A673 (cell line): ENCODE measurements at regions not wholly inside any gene's neighbourhood (a gene's known extent, or its start where the extent isn't known, plus 50 kb on each side); places are given as distances from the start of the nearest gene placed in this dataset.

Experiments used
- BruUV-seq: library from RNA; stranded (reverse); fragments of 400-500 nt; replicated peaks from 2 replicates; lab custom pipeline; 2021; lab: Mats Ljungman, UMichigan
- CTCF ChIA-PET: fragments of 300-600 bp; sonication (Branson Sonifier 250); formaldehyde crosslinking; loops from one replicate; lab custom pipeline; 2022; ENCODE audit warnings: antibody characterized with exemption; lab: Charles Lee
- POLR2A ChIA-PET: fragments of 300-600 bp; sonication (Branson Sonifier 250); formaldehyde crosslinking; loops from one replicate; lab custom pipeline; 2022; ENCODE audit warnings: antibody characterized with exemption; ENCODE audit not compliant: low non-redundant PET; lab: Charles Lee
- DNase-seq: peaks from one replicate; pipeline ENCODE4 v3.0.0-alpha.2; 2015; ENCODE audit warnings: low spot score
- H3K27ac ChIP-seq: fragments of 200-600 bp; sonication (generic); 2 replicates; pipeline ENCODE4 v1.5.1; 2016; ENCODE audit warnings: mixed run types, low read depth, mild to moderate bottlenecking, mixed read lengths, antibody characterized with exemption, low read length; ENCODE audit not compliant: poor library complexity, severe bottlenecking
- H3K27me3 ChIP-seq: fragments of 200-600 bp; sonication (generic); replicated peaks from 2 replicates; pipeline ENCODE4 v1.6.1; 2017; ENCODE audit warnings: mixed run types, low read depth, mild to moderate bottlenecking, mixed read lengths, antibody characterized with exemption, low read length; ENCODE audit not compliant: insufficient read depth, poor library complexity
- H3K36me3 ChIP-seq: fragments of 200-600 bp; sonication (generic); 2 replicates; pipeline ENCODE4 v1.6.1; 2016; ENCODE audit warnings: mixed run types, mild to moderate bottlenecking, mixed read lengths, antibody characterized with exemption, low read length; ENCODE audit not compliant: insufficient read depth, poor library complexity, severe bottlenecking
- H3K4me1 ChIP-seq: fragments of 200-600 bp; sonication (generic); 2 replicates; pipeline ENCODE4 v1.6.1; 2017; ENCODE audit warnings: mixed run types, mild to moderate bottlenecking, mixed read lengths, antibody characterized with exemption, low read length; ENCODE audit not compliant: insufficient read depth, poor library complexity, severe bottlenecking
- H3K4me3 ChIP-seq: fragments of 200-600 bp; sonication (generic); 2 replicates; pipeline ENCODE4 v1.5.1; 2016; ENCODE audit warnings: low read depth, mixed run types, mild to moderate bottlenecking, mixed read lengths, low read length; ENCODE audit not compliant: poor library complexity, severe bottlenecking
- H3K9me3 ChIP-seq: fragments of 200-600 bp; sonication (generic); 2 replicates; pipeline ENCODE4 v1.6.1; 2016; ENCODE audit warnings: mixed run types, low read depth, mild to moderate bottlenecking, mixed read lengths, antibody characterized with exemption, low read length; ENCODE audit not compliant: poor library complexity, severe bottlenecking
- CTCF ChIP-seq: fragments of 300-800, 200-600 bp; sonication (generic); conservative IDR thresholded peaks from 2 replicates; pipeline ENCODE4 v1.5.1; 2017; ENCODE audit warnings: low read depth, mild to moderate bottlenecking, antibody characterized with exemption, low read length, moderate library complexity, mixed read lengths
- EZH2 ChIP-seq: fragments of 200-600 bp; sonication (generic); IDR thresholded peaks from 2 replicates; pipeline ENCODE4 v1.6.1; 2017; ENCODE audit warnings: borderline replicate concordance, low read depth, mild to moderate bottlenecking, mixed read lengths, antibody characterized with exemption, low read length; ENCODE audit not compliant: poor library complexity, severe bottlenecking
- intact Hi-C: fragments of 100-400 bp; cut with micrococcal nuclease; formaldehyde crosslinking; loops from one replicate; pipeline ENCODE4 v1.10.0; 2022; ENCODE audit not compliant: unreplicated experiment

- H3K4me1 ChIP-seq: peaks cover 8% of the 10 kb centered on the region
- POLR2A ChIA-PET: no interaction called here
- H3K36me3 ChIP-seq: no peaks in the 10 kb centered on the region
- no peak overlapping the region for H3K27ac ChIP-seq
- no peaks in the 10 kb centered on the region for H3K9me3 ChIP-seq
- H3K4me3 ChIP-seq: no peak overlapping the region
- peaks cover 15% of the 10 kb centered on the region for H3K27me3 ChIP-seq
- peak; percentile 21 for DNase-seq
- BruUV-seq: no TSS peak
- TF ChIP-seq EZH2: no peak
- TF ChIP-seq CTCF: no peak
- CTCF ChIA-PET: no interaction called here
- intact Hi-C loops: no loop called here
Observed at GRCh38 chr16:86391984-86392383, 118.3 kb upstream of the FOXF1 start.

- H3K27ac ChIP-seq: no peak overlapping the region
- BruUV-seq: no TSS peak
- TF ChIP-seq CTCF (no peak), EZH2 (no peak)
- H3K4me3 ChIP-seq: no peak overlapping the region
- CTCF ChIA-PET: no interaction called here
- DNase-seq: peak; percentile 23
- no peaks in the 10 kb centered on the region for H3K36me3 ChIP-seq
- intact Hi-C loops: no loop called here
- peaks cover 16% of the 10 kb centered on the region for H3K27me3 ChIP-seq
- peaks cover 10% of the 10 kb centered on the region for H3K4me1 ChIP-seq
- POLR2A ChIA-PET: no interaction called here
- H3K9me3 ChIP-seq: no peaks in the 10 kb centered on the region
Observed at GRCh38 chr16:86392436-86393152, 117.7 kb upstream of the FOXF1 start.

GRCh38 chr16:86393907-86394626 is 116.3 kb upstream of the FOXF1 start:
- Histone ChIP-seq H3K9me3 (no peaks in the 10 kb centered on the region), H3K4me3 (no peak overlapping the region), H3K4me1 (peaks cover 10% of the 10 kb centered on the region), H3K27ac (no peak overlapping the region), H3K27me3 (peaks cover 14% of the 10 kb centered on the region), H3K36me3 (no peaks in the 10 kb centered on the region)
- no peak for TF ChIP-seq CTCF
- no peak for TF ChIP-seq EZH2
- ChIA-PET POLR2A (no interaction called here), CTCF (no interaction called here)
- intact Hi-C loops: no loop called here
- no TSS peak for BruUV-seq
- DNase-seq: no peak
